Posterior vena cava (tissue), 2 donors: ENCODE measurements at regions not wholly inside any gene's neighbourhood (a gene's known extent, or its start where the extent isn't known, plus 50 kb on each side); places are given as distances from the start of the nearest gene placed in this dataset.
"Not testable (repeated sequence)": the region's sequence is repeated elsewhere in the genome, so short reads cannot be mapped to it uniquely, and the experiment has no call there.

Source experiments
- DNase-seq: peaks from one replicate; pipeline ENCODE4 v3.0.0-alpha.2; 2020; ENCODE audit warnings: low spot score
- intact Hi-C, 2 donors: fragments of 100-400 bp; cut with DNase I; formaldehyde crosslinking; loops; one replicate each; pipeline versions ENCODE4 v1.14.1 to v1.14.2; 2022 to 2023
- donor health status: DM: yes; HTN: yes; CAD: no.
- donor health status: DM: yes; HTN: yes; CAD: no.

- intact Hi-C loops, DNase-seq: not testable (repeated sequence)
These were observed 454.2 kb downstream of the TP53TG3F start for GRCh38 chr16:33913601-33914000.

- intact Hi-C loops, DNase-seq: not testable (repeated sequence)
These were observed 461.5 kb downstream of the TP53TG3F start for GRCh38 chr16:33920761-33921545.

GRCh38 chr16:33922914-33923313 is 463.5 kb downstream of the TP53TG3F start:
- DNase-seq, intact Hi-C loops: not testable (repeated sequence)

- intact Hi-C loops, DNase-seq: not testable (repeated sequence)
These were observed 468.6 kb downstream of the TP53TG3F start for GRCh38 chr16:33928026-33928425.

DNA sequence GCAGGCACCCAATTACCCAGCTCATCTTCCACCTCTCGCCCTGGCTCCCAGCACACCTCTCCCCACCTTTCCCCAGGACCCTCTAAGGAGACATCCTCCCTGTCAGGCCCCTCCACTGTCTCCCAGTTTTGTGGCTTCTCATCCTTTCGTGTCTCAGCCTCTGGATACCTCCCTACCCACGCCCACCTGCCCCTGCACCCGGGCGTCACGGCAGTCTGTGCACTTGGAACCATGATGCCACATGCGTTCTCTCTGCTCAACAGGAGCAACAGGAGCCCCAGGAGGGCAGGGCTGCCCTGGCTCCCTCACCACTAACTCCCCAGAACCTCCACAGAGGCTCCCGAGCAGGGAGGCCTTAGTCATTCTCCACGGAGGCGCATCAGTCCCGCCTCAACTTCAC is 472.8 kb downstream of the TP53TG3F start:
- DNase-seq, intact Hi-C loops: not testable (repeated sequence)

GRCh38 chr16:33933039-33933438 is 473.6 kb downstream of the TP53TG3F start:
- DNase-seq, intact Hi-C loops: not testable (repeated sequence)

DNA sequence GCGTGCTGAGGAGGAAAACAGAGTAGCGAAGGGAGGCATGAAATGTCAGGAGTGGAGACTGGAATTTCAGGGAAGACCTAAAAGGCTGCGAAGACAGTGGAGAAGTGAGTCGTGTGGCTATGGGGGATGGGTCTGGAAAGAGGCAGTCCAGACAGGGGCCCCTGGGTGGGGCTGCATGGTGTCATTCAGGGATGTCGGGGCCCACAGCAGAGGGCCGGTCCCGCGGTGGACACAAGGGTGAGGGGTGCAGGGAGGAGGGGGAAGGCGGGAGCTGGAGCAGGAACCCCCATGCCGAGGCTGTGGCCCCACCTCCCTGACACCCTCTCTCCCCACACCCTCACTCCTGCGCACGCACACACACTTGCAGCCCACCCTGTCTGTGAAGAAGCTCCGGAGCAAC is 476.4 kb downstream of the TP53TG3F start:
- intact Hi-C loops, DNase-seq: not testable (repeated sequence)

GRCh38 chr16:33938097-33938496 is 478.7 kb downstream of the TP53TG3F start:
- intact Hi-C loops, DNase-seq: not testable (repeated sequence)

GRCh38 chr16:33961536-33961935 is 502.1 kb downstream of the TP53TG3F start:
- intact Hi-C loops, DNase-seq: not testable (repeated sequence)

DNA sequence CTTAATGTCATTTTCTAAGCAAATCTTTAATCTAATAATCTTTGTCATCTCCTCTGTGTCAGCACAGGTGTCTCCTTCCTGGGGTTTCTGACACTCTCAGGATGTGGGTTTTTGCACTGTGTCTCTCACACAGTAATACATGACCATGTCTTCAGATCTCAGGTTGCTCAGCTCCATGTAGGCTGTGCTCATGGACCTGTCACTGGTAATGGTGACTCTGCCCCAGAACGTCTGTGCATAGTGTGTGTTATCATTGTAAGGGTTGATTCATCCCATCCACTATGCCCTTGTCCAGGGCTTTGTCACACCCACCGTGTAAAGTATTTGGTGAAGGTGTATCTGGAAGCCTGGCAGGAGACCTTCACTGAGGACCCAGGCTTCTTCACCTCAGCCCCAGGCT is 506.1 kb downstream of the TP53TG3F start:
- intact Hi-C loops = not testable (repeated sequence)

DNA sequence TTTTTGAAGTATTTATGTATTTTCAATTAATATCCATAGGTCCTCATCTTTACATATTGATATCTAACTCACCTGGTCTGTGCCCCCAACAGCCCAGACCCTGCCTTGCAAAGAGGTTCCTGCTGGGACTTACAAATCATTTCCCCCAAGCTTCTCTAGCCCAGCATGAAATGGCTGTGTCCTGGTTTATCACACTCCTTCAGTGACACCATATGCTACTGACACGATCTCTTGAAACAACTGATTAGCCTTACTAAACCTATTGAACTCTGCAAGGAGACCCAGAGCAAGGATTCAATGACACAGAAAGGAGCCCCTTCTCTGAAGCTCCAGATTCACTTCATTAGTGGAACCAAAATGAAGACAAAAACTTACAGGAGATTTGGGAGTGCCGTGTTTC is 507.4 kb downstream of the TP53TG3F start:
- intact Hi-C loops, DNase-seq: not testable (repeated sequence)

More for the DNA sequence above, 506.1 kb downstream of the TP53TG3F start:
- not testable (repeated sequence) for DNase-seq

DNA sequence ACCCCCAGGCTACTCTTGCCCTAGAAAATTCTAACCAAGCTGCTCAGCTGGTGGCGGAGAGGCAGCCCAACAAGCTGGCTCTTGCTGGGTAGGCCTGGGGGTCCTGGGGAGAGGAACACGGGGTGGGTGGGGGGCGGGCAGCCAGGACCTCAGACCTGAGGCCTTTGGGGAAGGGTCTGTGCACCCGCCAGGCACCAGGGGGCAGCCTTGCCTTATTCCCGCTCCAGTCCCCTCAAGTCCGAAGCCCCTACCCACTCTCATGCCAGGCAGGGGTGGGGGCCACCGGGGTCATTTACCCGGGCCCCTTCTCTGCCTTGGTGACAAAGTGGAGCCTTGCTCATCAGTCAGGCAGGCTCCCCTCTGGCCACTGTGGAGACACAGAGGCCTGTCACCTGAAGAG is 515.1 kb downstream of the TP53TG3F start:
- intact Hi-C loops, DNase-seq: not testable (repeated sequence)

GRCh38 chr16:33975744-33976143 is 516.3 kb downstream of the TP53TG3F start:
- intact Hi-C loops, DNase-seq: not testable (repeated sequence)

- peak; percentile 24 for DNase-seq
- intact Hi-C loops = not testable (repeated sequence)
These were observed 517.1 kb downstream of the TP53TG3F start for GRCh38 chr16:33976521-33976920.

- DNase-seq = peak; percentile 47
- intact Hi-C loops = not testable (repeated sequence)
These were observed 519.4 kb downstream of the TP53TG3F start for GRCh38 chr16:33978784-33979183.

DNA sequence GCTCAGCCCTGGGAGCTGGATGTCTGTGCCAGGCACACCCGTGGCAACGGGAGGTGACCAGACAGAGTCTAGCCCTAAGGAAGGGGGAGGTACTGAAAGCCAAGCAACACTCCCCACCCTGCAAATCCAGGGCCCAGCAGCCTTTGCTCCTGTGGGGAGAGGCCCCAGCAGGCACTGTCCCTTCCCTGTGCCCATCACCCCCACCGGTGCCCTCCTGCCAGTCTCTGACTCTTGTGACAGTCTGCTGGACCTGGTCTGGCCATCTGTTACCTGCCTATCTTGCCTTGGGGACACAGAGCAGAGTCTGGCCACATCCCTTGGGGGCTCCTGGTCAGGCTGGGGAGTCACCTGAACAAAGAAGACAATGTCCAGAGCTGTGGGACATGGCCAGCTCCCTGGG is 520.2 kb downstream of the TP53TG3F start:
- DNase-seq, intact Hi-C loops: not testable (repeated sequence)

- intact Hi-C loops = not testable (repeated sequence)
- DNase-seq = peak; percentile 62
These were observed 521.3 kb downstream of the TP53TG3F start for GRCh38 chr16:33980736-33981135.

GRCh38 chr16:33984428-33984827 is 525.0 kb downstream of the TP53TG3F start:
- DNase-seq, intact Hi-C loops: not testable (repeated sequence)

- peak; percentile 51 for DNase-seq
These were observed 527.1 kb downstream of the TP53TG3F start for GRCh38 chr16:33986521-33986920.

GRCh38 chr16:33987348-33987963 is 528.0 kb downstream of the TP53TG3F start:
- DNase-seq = peak; percentile 6
- intact Hi-C loops = not testable (repeated sequence)

More at GRCh38 chr16:33986521-33986920, 527.1 kb downstream of the TP53TG3F start:
- intact Hi-C loops = not testable (repeated sequence)
